NCI-H446 (cell line): ENCODE measurements at regions not wholly inside any gene's neighbourhood (a gene's known extent, or its start where the extent isn't known, plus 50 kb on each side); places are given as distances from the start of the nearest gene placed in this dataset.
A peak's percentile ranks its signal among the peaks of the same experiment; 100 is the strongest.

Experiments
- DNase-seq, 2 experiments: peaks; one replicate each; lab custom pipeline; 2025; lab: John Stamatoyannopoulos, UW

DNA sequence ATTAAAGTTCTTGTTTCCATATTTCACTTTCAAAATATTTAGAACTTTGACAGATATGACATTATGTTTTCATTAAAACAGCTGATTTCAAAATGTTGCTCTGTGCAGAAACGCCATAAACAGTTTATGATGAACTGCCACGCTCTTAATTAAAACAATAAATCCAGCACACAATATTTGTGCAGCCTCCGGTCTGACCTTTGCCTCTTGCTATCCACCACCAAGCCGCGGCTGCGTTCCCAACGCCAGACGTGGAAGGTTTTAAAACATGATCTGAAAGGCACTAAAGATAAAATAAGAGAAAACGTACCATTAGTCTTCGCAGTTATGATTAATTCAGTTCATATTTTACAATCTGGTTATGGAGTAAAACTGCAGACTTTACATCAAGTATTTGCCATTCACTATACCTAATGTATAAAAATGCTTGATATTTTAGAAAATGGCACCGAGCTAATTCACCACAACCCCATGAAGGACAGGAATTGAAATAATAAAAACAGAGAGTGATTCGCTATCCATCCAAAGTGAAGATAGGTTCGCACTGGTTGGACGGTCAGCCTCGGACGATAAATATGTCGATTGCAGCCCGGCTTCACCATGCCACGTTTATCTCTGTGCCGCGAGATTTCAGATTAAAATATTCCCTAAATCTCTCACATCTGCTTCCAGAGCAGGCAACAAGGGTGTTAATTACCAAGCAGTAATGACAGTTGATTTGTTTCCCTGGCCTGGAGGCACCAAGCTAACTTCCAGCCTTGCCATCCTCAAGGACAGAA is 103.3 kb upstream of the ZNF507 start:
- no peak for DNase-seq

DNA sequence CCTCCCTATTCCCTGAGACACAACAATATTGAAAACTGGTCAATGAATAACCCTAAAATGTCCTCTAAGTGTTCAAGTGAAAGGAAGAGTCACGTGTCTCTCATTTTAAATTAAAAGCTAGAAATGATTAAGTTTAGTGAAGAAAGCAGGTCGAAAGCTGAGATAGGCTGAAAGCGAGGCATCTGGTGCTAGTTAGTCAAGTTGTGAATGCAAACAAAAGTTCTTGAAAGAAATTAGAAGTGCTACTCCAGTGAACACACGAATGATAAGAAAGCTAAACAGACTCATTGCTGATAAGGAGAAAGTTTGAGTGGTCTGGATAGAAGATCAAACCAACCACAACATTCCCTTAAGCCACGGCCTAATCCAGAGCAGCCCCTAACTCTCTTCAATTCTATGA is 99.4 kb upstream of the ZNF507 start:
- no peak for DNase-seq

DNA sequence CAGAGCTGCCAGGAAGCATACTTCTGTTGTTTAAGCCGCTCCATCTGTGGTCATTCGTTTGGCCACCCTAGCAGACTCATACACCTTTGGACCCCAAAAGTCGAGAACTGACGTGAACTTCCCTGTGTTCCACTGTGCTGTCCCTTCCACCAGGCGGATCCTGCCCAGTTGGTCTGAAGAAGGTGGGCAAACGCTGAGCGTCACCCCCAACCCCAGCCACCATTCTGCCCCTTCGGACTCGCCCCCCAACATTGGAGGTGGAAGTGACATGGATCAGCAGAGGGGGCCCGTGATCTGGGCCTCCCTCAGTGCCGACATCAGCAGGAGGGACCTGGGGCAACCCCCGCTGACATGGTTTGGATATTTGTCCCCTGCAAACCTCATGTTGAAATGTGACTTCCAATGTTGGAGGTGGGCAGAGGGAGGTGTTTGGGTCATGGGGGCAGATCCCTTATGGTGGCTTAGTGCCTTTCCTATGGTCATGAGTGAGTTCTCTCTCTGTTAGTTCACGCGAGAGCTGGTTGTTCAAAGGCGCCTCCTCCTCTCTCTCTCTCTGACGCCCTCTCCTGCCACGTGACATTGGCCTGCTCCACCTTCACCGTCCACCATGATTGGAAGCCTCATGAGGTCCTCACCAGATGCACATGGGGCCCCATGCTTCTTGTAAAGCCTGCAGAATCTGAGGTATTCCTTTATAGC is 93.6 kb upstream of the ZNF507 start:
- DNase-seq, result no peak

DNA sequence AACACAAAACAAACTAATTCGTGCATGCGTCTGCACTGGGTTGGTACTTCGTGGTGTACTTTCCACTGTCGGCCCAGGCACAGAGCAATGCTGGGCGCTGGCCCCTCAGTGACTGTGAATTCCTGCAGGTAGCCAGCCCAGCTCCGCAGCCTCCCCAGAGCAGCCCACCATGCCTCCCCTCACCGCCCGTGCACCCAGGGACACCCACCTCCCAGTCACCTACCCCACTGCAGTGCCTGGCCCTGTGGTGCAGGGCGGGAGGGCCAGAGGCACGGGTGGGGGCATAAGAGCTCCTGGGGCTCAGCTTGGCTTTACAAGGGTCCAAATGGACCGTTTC is 93.1 kb upstream of the ZNF507 start:
- DNase-seq, result no peak

DNA sequence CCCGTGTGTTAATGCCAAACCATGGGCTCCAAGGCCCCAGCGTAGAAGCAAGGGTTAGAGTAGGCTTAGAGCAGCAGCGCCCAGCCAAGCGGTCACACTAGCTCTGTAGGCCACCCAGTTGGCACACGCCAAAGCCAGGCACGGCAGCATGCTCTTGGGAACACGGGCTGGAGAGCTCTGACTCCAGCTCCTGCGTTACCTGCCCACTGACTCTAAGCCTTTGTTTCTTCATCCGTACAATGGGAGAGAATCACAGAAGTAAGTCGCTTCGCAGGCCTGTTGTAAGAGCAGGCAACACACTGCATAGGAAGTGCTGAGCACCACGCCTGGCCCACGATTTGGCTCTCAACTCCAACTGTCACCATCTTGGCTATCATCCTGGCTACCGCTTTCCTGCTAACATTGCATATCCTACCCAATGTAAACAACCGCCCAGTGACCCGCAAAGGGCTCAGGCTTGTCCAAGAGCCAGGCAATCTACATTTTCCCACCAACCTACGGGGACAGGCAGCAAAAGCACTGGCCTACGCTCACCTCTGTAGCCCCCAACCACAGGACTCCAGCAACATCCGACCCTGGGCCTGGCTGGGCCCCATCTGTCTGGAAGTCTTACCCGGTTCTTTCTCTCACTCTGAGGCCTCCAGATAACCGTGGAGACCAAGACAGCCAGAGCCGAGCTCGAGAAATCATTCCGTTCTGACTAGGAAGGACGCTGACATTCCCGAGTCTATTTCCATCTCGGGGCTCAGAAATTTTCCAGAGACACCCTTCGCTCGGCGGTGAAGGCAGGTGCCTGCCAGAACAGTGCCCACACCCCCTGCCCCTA is 91.5 kb upstream of the ZNF507 start:
- no peak for DNase-seq

DNA sequence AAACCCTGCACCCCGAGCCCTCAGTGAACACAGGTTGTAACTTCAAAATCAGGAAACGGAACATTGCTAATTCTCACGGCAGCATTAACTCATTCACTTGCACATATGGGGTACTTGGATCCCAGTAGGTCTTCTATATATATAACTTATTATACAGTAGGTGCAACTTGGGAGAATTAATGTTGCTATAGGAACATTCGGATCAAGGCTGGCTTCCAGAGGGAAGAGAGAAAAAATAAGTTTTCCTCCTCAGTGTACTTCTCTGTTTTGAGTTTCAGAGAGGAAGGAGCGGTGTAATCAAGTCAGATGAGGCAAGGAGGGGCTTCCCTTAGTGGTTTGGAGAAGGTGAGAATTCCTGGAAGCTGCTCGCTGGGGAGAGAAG is 90.9 kb upstream of the ZNF507 start:
- DNase-seq, result no peak

DNA sequence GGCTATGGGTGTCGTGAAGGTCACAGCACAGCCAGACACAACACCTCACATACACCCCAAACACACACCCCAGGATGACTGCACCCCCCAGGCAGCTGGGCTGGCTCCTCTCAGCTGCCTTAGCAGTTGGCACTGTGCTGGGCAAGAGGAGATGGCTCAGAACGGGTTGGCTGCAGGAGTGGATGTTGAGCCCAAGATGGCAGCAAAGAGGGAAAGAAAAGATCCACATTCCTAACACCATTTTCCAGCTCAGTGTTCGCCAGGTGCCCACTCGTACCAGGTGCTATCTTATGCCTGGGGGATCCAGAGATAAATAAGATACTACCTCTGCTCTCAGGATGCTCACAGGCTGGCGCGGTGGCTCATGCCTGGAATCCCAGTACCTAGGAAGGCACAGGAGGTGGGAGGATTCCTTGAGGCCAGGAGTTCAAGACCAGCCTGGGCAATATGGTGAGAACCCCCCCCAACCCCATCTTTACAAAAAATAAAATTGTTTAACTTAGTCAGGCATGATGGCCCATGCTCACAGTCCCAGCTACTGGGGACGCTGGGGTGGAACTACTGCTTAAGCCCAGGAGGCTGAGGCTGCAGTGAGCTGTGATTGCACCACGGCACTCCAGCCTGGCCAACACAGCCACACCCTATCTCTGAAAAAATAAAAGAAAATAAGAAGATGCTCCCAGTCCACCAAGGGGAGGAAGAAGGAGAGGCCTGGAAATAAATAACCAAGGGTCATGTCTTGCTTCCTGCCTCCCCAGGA is 89.7 kb upstream of the ZNF507 start:
- no peak for DNase-seq

DNA sequence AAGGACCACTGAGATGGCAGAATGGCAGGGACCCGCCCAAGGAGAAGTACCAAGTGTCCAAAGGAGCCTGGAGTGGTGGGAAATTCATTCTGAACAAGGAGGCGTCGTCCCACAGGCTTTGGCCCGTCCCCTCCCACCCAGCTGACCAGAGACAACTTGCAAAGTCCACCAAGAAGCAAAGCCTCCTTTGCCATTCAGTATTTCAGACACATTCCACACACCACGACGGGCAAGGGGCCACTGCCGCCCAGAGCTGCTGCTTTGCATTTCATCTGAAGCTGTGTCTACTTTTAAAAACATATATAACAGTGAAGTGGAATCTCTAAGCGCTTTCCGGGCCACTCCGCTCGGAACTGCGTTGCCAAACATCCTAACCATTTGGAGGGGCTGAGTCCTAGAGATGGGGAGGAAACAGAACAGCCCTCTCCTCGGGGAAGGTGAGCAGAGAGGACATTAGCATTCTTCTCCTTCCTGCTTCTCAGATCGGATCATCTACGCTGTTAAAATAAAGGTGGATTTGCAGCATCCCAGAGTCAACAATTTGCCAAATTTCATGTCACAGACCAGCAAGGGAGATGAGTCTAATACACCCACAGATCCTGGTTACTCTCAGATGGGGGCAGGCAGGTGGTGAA is 89.0 kb upstream of the ZNF507 start:
- DNase-seq, result no peak

DNA sequence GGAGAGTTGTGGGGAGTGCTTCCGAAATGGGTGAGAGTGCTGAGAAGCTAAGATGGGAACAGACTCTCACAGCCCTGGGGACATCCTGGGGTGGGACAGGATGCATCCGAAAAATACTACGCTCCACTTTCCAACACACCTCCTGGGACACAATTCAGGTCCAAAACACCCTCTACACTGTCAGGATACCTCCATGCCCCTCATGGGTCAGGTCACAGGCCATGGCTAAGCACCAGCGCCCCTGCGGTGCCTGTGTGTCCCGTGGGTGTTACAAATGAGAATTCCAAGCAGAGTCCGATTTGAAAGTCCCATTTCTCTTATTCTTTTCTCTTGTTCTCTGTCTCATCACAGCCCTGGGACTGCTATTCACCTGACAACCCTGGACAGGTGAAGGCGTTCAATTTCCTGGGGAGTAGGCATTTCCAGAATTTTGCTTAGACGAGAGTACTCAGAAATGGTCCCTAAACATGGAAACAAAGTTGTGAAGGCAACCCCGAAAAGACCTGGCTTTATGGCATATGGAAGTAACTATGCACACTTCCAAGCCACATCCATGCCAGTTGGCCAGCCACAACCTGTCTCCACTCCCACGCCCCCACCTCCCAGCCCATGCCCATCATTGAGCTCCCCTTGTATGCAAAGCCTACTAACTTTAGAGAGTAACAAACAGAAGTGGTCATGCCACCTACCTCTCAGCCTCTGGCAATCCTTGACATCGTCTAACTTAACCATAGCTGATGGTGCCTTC is 87.9 kb upstream of the ZNF507 start:
- DNase-seq, result no peak

DNA sequence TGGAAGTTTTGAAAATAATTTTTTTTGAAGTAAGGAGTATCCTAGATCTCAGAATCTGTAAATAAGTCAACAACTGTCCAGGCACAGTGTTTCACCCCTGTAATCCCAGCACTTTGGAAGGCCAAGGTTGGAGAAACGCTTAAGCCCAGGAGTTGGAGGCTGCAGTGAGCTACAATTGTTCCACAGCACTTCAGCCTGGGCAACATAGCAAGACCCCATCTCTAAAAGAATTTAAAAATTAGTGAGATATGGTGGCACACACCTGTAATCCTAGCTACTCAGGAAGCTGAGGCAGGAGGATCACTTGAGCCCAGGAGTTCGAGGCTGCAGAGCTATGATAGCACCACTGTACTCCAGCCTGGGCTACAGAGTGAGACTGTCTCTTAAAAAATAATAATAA is 87.2 kb upstream of the ZNF507 start:
- DNase-seq, result no peak

DNA sequence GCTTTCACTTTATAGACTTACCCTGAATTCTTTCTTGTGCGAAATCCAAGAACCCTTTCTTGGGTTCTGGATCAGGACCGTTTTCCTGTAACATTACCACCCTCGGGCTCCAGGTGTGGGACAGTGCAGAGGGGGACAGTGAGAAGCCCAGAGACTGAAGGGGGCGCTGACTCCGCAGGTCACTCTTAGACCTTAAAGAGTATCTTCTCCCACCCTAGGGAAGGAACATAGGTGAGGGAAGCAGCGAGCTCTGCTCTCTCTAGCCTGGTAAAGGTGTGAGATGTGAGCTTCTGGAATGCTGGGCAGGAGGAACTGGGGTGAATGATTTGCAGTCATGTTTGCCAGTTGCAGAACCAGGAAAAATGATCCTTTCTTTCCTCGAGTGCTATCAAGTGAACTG is 80.8 kb upstream of the ZNF507 start:
- no peak for DNase-seq

DNA sequence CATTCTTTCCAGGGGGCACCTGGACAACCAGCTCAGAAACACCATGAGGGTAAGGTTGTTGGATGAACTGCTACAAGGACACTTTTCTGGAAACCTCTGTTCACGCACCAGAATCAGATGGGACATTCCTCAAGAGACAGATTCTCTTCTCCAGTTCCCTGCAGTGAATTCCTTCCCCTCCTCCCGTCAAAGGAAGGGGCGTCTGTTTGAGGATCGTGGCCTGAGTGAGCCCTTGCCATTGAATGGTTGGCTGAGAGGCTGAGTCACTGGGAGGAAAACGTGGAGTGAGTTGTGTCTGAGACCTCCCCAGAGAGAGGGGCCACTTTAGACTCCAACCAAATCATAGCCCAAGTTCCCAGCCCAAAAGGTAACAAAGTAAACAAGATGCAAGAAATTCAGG is 79.4 kb upstream of the ZNF507 start:
- DNase-seq, result no peak

DNA sequence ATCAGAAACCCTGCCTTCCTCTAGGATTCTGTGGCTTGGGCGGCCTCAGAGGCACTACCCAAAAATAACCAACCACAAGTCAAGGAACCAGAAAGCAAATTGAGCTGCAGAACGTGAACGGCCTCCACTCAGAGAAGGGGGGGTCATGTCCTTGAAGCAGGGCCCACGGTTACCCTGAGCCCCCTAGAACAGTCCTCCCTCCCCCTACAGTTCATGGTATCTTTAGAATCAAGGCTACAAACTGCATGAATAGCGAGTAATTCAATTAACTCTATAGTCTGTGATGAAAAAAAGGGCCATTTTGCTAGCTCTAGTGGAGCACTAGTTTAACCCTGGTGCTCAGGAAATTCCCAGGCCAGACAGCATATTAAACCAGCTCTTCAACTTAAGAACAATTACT is 79.0 kb upstream of the ZNF507 start:
- DNase-seq, result no peak

DNA sequence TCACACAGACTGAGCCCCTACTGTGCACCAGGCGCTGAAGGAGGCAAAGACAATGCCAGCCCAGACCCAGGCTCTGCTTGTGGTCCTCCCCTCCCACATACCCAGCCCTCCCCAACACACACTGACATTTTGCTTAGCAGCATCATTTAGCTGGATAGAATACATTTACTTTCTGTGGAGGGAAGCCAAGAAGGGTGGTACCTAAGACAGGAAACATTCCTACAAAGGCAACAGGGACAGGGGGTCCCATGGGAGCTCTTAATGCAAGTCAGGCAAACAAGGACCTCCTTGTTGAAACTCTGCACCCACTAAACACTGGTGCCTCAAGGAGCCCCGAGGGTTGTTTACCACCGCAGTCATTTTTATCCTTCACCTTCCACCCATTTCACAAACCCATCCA is 77.0 kb upstream of the ZNF507 start:
- no peak for DNase-seq

DNA sequence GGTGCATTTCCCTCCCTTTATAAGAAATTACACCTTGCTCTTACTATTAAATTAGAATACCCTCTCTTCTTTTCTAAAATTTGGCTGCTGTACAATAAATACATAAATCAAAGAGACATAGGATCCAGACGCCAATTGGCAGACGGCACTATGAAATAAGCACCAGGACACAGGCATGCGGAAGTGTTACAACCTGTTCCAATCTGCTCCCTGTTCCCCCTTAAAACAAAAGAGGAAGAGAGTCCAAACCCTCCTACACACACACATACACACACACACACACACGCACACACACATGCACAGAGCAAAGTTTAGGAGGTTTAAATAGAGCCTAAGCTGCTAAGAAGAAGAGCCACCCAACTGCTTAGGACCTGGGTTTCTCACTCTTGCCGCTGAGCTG is 75.6 kb upstream of the ZNF507 start:
- DNase-seq, result no peak

DNA sequence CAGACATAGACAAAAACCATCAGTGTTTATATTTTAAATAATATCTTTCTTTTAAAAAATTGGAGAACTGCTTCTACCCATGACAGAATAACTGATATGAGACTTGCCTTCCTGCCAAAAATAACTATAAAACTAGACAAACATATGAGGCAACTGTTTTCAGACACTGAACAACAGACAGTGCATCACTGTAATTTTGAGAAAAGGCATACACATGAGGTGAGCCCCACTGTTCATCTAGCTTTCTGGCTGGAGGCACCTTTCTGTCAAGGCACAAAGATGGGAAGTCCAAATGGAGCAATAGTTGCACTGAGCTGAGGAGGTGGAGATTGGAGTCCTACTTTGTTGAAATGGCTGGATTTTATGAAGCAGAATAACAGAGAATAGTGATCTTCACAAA is 71.9 kb upstream of the ZNF507 start:
- no peak for DNase-seq

DNA sequence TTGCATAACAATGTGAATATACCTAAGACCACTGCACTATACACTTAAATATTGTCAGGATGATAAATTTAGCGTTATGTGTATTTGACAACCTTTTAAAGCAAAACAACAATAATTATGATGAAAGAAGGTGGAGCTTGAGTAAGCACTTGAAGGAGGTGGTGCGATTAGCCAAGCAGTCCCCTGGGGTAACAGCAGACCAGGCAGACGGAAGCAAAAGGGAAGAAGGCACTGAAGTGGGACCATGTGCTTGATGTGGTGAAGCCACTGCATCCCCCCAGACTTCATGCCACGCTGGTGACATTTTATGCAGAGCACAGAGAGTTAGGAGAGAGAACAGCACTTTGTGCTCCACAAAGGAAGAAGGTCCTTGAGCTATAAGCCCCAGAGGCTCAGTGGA is 58.3 kb upstream of the ZNF507 start:
- no peak for DNase-seq

DNA sequence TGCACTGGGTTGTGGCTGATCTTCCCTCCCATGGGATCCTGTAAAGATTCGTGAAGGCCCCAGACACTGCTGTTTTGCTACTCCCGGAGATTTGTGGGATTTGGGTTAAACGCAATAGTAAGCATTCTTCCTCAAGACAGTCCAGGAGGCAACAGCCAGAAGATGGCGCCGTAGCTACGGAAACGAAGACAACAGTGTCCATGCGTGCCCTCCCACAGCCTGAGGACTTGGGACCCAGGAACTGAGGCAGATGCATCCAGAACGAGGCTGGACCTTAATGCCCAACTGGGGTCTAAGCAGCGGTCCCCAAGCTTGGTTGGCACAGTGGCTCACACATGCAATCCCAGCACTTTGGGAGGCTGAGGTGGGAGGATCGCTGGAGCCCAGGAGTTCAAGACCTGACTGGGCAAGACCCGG is 57.6 kb upstream of the ZNF507 start:
- peak in 1 of 2 experiments; percentile 63 for DNase-seq

DNA sequence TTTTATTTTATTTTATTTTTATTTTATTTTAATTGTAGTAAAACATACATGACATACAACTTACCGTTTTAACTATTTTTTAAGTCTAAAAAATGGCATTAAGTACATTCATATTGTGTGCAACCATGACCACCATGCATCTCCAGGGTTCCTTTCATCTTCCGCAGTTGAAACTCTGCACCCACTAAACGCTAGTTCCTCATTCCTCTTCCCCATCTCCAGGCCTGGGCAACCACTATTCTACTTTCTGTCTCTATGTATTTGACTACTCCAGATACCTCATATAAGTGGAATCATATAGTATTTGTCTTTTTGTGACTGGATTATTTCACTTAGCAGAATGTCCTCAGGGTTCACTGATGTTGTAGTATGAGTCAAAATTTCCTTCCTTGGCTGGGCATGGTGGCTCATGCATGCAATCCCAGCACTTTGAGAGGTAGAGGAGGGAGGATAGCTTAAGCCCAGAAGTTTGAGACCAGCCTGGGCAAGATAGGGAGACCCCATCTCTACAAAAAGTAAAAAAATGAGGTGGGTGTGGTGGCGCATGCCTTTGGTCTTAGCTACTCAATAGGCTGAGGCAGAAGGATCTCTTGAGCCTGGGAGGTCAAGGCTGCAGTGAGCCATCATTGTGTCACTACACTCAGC is 55.7 kb upstream of the ZNF507 start:
- no peak for DNase-seq

DNA sequence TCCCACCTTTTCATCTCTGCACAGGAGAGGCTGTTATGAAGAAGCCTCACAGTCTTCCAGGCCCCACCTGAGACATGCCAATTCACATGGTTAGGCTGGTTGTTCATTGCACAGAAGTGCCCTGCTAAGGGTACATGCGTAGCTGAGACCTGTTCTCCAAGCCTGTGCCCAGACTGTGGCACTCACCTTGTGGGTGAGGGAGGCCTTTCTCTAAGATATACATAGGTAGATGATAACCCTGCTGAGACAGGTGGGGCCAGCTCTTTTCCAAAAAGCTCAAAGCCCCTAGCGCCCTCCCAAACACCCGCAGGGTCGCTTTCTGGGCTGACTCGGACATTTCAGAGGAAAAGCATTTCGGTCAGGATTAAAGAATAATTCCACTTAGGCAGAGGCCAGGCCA is 53.5 kb upstream of the ZNF507 start:
- DNase-seq, result no peak
